ENCODE measurements at regions not wholly inside any gene's neighbourhood (a gene's known extent, or its start where the extent isn't known, plus 50 kb on each side); places are given as distances from the start of the nearest gene placed in this dataset.

DNA sequence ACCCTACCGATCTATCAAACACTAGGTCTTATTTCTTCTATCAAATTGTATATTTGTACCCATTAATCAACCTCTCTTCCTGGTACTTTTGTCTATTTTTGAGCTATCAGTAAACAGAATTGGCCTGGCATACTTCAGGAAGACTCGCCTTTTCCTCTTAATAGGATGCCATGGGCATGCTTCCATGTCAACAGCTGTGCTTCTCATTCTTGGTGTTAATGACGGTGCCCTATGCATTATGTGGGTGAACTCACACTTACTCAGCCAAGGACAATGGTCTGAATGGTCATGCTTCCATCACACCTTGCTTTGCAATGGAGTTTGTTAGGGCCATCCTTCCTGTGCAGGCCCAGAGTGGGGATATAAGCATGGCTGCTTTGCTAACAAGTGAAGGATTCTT lies 521.8 kb downstream of the MIAT start:
- POLR2A ChIA-PET, result no interaction called here
- CTCF ChIA-PET, result no interaction called here

DNA sequence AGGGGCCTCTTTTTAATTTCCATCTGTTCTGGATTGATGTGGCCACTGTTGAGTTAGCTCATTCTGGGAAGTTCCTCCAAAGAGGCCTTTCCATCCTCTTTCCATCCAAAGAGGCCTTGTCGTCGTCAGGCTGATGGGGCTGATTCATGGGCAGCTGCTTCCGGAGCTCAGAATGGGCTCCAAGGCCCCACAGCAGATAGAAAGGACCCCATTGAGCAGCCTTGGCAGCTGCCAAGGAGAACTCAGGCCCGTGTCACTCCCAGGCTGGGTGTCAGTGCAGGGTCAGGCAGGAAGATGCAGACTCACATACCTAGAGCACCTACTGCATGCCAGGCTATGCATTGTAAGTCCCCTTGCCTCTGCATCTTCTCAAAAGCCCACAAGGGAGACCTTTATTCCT lies 524.1 kb downstream of the MIAT start:
- CTCF ChIA-PET, result no interaction called here
- POLR2A ChIA-PET, result no interaction called here

DNA sequence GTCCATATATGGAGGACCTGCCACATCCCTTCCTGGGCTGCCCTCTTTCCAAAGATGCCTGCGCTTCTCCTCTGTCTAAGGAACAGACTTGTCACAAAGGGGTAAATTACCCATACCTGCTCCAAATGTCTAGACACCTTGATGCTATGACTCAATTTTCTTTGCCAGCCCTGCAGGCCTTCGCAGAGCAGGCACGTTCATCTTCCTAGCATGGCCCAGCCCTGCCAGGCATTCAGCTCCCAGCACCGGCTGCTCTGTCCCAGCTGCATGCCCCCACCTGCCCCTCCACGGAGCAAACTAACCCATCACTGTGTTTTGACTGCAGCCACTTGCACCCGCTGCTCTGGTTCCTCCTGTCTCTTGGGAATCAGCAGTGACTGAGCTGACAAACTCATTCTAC lies 526.1 kb downstream of the MIAT start:
- ChIA-PET CTCF (no interaction called here), POLR2A (no interaction called here)

DNA sequence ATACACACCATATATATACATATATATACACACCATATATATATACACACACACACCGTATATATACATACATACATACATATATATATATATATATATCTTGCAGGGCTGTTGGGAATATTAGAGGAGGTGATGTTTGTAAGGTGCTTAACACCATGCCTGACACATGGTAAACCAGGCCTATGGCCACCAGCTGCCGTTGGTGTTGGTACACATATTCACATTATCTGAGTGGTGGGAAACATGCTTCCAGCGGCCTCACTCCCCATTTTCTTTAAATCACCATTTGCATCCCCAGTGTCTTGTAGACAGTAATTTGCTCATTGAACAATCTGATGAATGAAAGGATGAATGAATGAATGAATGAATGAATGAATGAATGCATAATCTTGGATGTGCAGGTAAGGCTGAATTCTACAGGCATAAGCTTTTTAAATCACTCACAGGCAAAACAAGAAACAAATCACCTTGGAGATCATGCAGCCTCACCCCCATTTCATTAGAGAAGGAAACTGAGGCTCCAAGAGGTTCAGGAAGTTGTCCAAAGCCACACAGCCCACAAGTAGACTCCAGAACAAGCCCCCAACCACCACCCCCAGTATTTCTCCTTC lies 527.8 kb downstream of the MIAT start:
- ChIA-PET CTCF (no interaction called here), POLR2A (no interaction called here)

DNA sequence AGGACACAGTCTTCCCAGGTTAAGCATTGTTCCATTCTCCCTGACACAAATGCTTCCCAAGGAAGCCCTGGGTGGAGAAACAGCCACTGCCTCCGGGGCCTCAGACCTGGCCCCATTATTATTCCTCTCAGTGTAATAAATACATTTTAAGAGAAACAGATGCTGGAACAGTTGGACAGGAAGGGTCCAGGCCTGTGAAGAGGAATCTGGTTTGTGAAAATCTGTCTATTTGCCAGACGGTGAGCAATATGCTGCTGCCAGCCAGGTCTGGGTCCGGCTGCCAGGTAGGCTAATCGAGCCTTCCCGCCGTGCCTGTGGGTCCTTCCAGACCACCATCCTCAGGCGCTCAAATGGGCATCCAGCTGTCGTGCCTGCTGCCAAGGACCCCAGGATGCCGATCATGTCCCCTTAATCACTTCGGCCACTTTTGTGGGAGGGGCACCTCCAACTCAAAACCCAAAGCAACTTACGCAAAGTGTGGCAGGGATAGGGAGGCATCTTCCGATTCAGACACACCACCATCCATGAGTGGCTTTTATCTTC lies 528.4 kb downstream of the MIAT start:
- CTCF ChIA-PET, result no interaction called here
- POLR2A ChIA-PET, result no interaction called here

DNA sequence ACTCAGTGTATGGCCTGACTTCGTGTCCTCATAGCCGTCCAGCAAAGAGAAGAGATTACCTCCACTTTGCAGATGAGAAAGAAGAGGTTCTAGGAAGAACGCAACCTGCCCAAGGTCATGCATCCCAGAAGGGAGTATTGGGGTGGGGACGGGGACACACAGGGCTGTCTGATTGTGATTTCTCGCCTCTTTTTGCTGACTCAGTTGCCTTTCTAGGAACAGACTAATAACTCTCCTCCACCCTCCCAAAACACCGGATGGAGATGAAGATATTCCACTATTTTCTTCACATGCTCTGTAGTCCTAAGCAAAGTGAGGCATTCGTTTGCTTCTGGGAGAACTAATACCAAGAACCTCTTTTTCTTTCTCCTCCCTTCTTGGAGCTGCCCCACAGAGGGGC lies 529.3 kb downstream of the MIAT start:
- CTCF ChIA-PET, result no interaction called here
- POLR2A ChIA-PET, result no interaction called here

DNA sequence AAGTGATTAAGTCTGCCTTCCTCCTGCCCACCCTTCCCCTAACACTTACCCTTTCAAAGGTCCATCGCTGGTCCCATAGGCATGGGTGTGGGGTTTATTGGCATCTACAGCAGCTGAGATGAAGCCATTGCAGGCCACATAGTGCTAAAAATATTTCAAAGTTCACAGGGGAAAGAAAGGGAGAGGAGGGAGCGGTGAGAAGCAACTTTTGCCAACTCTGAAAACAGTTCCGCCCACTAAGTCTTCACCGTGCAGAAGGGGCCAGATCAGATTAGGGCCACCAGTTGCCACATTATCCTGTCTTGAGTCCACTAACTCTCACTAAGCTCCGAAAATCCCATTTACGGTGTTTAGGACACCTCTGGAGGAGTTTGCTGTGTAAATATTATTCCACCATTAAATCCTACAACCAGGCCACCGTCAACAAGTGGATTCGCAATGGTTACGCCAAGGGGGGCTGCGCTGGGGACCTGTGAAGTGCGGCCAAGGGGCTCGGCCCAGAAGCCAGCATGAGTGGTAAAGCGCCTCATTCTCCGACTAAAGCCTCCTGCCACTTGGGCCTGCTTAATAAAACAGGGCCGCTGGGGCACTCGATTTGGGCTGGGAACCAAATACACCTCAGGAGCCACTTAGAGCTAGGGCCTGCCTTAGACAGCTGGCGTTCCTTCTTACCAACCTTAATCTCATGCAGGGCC lies 534.9 kb downstream of the MIAT start:
- POLR2A ChIA-PET, result no interaction called here
- CTCF ChIA-PET, result no interaction called here

DNA sequence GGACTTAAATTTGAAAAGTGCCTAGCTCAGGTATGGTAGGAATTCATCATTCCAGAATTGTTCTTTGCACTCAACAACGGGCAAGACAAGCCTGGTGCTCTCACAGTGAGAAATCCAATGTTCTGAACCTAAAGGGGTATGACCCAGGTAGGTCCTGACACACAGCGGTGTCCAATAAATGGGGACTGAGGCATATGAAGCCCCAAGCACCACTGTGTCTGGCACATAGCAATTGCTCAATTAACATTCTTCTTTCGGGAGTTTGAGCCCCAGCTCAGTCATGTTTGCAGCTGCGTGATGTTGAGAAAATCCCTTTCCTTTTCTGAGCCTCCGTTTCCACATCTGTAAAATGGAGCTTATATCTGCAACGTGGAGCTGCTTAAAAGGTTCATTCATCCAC lies 535.8 kb downstream of the MIAT start:
- ChIA-PET POLR2A (no interaction called here), CTCF (no interaction called here)

DNA sequence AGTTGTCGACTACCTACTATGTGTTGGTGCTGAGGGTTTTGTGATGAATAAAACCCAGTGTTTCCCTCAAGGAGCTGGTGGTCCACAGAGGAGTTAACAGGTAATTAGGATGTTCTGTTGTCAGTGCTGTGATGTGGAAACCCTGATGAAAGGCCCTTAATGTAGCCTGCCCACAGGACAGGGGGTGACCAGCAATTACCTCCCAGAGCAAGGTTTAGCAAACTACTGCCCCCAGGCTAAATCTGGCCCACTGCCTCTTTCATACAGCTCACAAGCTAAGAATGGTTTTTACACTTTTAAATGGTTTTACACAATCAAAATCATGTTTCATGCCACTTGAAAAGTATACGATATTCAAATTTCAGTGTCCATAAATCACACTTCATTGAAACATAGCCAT lies 536.2 kb downstream of the MIAT start:
- POLR2A ChIA-PET, result no interaction called here
- CTCF ChIA-PET, result no interaction called here

DNA sequence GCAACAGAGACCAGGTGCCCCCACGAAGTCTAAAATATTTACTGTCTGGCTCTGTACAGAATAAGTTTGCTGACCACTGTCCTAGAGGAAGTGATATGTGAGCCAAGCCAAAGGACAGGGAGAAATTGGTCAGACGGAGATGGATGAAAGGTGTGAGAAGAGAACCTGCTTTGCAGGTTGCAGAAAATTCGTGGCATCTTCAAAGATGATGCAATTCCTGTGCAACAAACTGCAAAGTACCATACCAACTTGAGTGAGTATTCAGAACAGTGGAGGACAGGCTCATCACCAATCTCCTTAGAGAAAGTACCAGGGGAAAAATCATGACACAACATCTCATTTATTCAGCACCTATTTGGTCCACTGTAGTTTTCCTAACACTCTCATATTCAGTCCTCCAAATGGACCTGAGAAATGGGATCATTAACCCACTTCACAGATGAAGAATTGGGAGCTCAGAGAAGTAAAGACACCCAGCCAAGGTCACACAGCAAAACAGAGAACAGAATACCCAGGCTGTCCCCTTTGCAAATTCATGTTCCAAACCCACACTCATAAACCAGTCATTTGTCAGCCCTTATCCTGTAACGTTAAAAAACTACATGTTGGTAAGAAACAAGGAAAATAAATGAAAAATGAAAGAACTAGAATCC lies 536.8 kb downstream of the MIAT start:
- ChIA-PET POLR2A (no interaction called here), CTCF (no interaction called here)

DNA sequence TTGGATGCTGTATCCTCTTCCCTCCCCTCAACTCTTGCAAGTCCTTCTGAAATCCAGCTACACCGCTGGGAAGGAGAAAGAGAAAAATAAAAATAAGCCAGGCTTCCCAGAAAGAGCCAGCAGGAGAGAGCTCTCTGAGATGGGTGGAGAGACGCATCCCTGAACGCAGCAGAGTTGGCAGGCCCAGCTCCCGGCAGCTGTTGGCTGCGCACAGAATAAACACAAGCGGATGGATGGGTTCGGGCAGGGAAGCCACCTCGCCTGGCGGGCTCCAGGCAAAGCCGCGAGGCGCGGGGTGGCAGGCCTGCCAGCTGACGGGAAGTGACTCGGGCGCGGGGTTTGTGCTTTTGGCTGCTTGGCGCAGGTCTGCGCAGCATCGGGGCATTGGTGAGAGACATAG lies 537.7 kb downstream of the MIAT start:
- ChIA-PET CTCF (no interaction called here), POLR2A (no interaction called here)

DNA sequence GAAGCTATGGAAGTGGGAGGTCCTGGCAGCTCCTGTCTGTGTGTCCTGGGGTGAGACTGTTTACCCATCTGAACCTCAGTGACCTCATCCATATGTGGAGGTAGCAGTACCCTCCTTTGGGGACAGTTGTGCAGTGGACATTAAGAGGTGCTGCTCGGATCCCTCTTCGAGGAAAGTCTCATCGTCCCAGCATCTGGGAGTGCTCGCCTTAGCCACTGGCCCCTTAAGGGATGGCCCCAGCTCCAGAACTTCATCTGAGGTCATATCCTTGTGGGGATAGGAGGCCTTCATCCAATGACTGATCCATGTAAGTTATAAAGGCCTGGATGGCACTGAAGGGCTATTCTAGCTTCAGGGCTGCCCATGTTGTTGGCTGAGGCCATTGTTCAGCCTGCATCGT lies 538.1 kb downstream of the MIAT start:
- CTCF ChIA-PET, result no interaction called here
- POLR2A ChIA-PET, result no interaction called here

DNA sequence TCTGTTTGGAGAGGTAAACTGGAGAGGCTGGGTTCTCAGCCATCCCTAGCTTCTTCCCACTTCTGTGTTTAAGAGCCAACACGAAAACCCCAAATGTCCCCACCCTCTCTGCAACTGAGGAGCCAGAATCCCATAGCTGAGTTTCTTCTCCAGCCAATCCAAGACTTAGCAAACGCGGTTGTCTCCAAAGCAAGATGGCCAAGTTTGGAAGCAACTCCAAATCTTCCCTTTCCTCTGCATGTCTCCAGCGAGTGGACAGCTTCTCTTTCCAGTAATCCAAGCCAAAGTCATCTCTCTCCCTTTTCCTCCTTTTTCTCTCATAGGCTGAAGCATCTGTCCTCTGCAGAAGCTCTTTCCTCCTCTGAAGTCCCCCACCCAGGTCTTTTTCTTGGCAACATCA lies 539.2 kb downstream of the MIAT start:
- ChIA-PET CTCF (no interaction called here), POLR2A (no interaction called here)

DNA sequence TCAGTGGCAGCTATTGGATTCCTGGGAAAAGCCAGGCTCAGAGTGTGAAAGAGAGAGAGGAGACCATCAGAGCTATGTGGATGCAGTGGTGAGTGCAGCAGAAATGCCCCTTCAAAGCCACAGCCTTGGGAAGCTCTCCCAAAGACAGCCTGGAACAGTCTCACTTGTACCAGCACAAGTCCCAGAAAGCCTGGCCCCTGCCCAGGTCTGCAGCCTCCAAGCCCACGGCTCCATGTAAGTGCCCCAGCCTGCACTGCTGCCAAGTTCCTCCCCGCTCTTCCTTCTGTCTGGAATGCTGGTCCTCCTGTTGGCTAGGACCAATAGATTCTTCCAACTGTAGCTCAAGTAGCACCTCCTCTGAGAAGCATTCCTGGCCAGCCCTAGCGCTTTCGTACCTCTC lies 539.7 kb downstream of the MIAT start:
- POLR2A ChIA-PET, result no interaction called here
- CTCF ChIA-PET, result no interaction called here

DNA sequence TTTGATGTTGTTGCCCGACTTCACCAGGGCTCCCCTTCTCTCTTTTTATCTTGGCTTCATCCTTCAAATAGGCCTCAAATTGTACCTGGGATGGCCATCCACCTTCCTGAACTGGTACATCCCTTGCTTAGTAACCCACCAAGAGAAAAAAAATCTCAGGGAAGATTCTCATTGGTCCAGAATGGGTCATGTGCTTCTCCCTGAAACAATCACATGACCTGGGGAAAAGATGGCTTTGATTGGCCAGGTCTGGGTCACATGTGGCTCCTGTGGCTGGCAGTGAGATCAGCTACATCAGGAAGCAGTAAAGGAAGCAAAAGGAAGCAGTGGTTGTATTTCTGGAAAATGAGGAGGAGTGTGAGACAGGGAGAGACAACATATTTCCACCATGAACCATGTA lies 540.2 kb downstream of the MIAT start:
- CTCF ChIA-PET, result no interaction called here

DNA sequence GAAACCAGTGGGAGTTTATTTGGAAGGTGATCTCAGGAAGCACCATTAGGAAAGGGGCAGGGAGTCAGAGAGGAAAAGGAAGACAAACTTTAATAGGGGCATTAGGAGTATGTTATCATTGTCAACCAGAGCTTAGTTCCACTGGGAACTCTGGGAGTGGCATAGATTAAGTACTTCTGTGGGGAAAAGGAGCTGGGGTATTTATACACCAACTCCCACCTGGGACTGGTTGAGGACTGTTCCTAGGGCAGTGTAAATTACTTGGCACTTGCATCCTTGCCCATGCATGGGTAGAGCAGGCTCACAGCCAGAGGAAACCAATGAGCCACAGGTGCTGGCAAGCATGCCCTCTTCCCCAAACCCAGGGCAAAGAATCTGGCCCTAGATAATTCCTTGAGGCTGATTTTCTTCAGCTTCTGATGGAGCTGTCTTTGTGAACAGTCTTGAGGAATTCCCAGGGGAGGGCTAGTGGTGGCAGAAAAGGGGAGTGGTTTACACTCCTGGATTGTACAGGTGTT lies 541.2 kb downstream of the MIAT start:
- ChIA-PET POLR2A (no interaction called here), CTCF (no interaction called here)

More for the DNA sequence above, 540.2 kb downstream of the MIAT start:
- POLR2A ChIA-PET, result no interaction called here

DNA sequence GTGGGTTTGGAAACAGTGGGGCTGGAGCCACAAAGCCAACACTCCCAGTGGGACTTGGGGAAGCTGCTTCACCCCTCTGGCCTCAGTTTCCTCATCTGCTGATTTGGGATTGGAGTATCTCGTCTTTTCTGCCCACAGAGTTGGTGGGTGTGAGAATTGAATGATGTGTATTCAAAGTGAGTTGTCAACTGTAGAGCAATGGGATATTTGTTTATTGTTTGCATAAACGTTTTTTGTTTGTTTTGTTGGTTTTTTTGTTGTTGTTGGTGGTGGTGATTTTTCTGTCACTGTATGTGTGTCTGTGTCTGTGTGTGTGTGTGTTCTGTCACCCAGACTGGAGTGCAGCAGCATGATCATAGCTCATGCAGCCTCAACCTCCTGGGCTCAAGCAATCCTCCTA lies 542.0 kb downstream of the MIAT start:
- ChIA-PET POLR2A (no interaction called here), CTCF (no interaction called here)

DNA sequence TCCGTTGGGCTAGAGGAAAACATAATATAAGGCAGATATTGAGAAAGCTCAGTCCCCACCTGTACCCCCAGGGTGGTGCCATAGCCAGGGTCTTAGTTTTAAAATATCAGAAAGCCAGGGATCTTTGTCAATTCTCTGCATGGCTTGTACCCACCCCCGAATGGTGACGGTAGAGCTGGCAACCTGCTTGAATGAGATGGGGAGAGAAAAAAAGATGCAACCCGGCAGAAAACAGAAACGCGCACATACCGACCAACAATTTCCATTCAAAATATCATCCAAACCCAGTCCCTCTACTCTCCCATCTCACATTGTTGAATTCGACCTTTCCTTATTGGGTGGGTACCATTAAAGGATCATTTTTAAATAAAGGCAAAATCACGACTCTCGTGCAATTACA lies 543.9 kb downstream of the MIAT start:
- CTCF ChIA-PET, result no interaction called here

DNA sequence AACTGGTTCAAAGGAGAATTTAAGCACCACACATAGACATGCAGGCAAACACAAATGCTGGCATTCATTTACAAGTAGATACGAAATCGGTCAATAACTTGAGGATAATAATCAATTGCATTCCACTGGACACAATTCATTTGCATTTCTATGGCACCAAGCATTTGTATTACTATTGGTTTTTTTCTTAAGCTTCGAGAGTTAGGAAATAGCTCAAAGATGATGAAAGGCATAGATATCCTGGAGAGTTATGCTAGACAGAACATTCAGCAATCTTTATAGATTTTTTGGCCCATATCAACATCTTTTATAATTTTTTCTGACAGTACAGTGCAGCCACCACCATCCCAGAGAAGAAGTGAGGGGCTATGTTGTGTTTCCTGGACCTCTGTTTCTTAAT lies 544.4 kb downstream of the MIAT start:
- ChIA-PET POLR2A (no interaction called here), CTCF (no interaction called here)

More for the DNA sequence above, 543.9 kb downstream of the MIAT start:
- POLR2A ChIA-PET, result no interaction called here

DNA sequence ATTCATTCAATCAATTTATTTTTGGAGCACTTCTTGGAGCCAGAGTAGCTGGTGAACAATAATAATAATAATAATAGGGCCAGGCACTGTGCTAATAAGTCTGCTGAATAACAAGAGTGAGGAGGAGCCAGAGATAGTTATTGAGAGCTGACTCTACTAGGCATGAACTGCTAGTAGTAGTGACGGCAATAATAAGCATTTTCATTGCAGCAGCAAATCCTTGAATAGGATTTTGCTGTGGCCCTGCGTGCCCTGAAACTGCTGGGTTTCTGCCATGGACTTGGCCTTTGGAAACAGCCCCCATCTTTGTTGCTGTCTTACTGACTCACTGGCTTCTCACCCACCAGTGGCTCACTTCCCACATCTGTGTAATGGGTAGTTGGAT lies 545.9 kb downstream of the MIAT start:
- ChIA-PET CTCF (no interaction called here), POLR2A (no interaction called here)

DNA sequence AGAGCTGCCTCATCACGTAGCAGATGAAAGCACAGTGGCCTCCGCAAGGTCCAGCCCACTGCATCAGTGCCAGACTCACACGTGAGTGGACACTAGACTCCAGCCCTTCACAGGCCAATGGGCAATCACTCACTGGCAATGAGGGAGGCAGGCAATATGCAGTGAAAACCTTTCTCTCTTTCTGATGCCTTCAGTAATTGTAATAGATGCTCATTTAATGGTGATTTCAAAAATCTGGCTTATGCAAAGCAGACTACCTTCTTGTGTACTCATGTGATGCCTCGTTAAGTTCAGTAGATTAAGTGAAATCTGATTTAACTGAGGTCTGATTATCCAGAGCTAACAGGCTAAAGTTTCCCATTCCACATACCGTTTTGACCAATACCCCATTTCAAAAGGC lies 546.9 kb downstream of the MIAT start:
- POLR2A ChIA-PET, result no interaction called here
- CTCF ChIA-PET, result no interaction called here

DNA sequence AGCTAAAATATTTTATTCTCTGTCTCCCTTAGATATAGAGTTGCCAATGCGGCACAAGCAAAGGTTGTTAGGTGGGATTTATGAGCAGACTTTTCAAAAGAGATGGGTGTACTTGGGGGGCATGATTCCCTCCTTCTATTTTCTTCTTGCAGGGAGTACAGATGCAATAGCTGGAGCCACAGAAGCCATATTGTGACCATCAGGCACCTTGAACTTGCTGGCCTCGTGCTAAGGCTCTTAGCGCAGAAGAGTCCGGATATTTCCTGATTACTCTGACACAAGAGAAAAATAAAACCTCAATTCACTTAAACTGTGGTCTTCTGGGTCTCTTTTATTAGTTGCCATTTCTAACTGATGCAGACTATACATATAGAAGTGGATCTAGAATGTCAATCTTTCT lies 547.4 kb downstream of the MIAT start:
- CTCF ChIA-PET, result no interaction called here
- POLR2A ChIA-PET, result no interaction called here

Measured in activated CD8-positive, alpha-beta memory T cell treated with anti-CD3 and anti-CD28 coated beads for 36 hours (primary cell).